Lower lobe of right lung (tissue), 2 donors: ENCODE measurements at regions not wholly inside any gene's neighbourhood (a gene's known extent, or its start where the extent isn't known, plus 50 kb on each side); places are given as distances from the start of the nearest gene placed in this dataset.

Experiments used
- ATAC-seq, 2 donors: fragments of 200-7000 bp; cut with Tn5 transposase; one replicate each; pipeline ENCODE4 v1.9.1; 2020 to 2022; ENCODE audit warnings: mild to moderate bottlenecking in 2 of 2, moderate library complexity in 2 of 2
- DNase-seq: peaks from one replicate; pipeline ENCODE4 v3.0.0-alpha.2; 2020
- H3K27ac ChIP-seq: fragments of 200-600 bp; one replicate; pipeline ENCODE4 v1.8.0; 2022
- H3K27me3 ChIP-seq: fragments of 200-600 bp; one replicate; pipeline ENCODE4 v1.8.0; 2022; ENCODE audit warnings: low read depth
- H3K36me3 ChIP-seq: fragments of 200-600 bp; one replicate; pipeline ENCODE4 v1.8.0; 2022; ENCODE audit warnings: mild to moderate bottlenecking
- H3K4me1 ChIP-seq: fragments of 200-600 bp; one replicate; pipeline ENCODE4 v1.8.0; 2022
- H3K4me3 ChIP-seq: fragments of 200-600 bp; one replicate; pipeline ENCODE4 v1.8.0; 2022; ENCODE audit warnings: mild to moderate bottlenecking
- H3K9me3 ChIP-seq: fragments of 200-600 bp; one replicate; pipeline ENCODE4 v1.8.0; 2022
- CTCF ChIP-seq: fragments of 200-600 bp; IDR thresholded peaks from one replicate; pipeline ENCODE4 v1.8.0; 2022; ENCODE audit warnings: antibody characterized with exemption, mild to moderate bottlenecking
- intact Hi-C: fragments of 100-400 bp; cut with DNase I; formaldehyde crosslinking; loops from one replicate; pipeline ENCODE4 v1.11.0; 2022
- donor health status: DM: no; HTN: yes; CAD: no; lungs with severe emphysema.

GRCh38 chr1:79082233-79082632 lies 75.7 kb upstream of the ADGRL4 start:
- no peaks in the 10 kb centered on the region for H3K36me3 ChIP-seq
- intact Hi-C loops: no loop called here
- H3K27ac ChIP-seq: no peak overlapping the region
- H3K4me1 ChIP-seq: no peaks in the 10 kb centered on the region
- no peaks in the 10 kb centered on the region for H3K27me3 ChIP-seq
- ATAC-seq (no peak), DNase-seq (no peak)
- H3K4me3 ChIP-seq: no peak overlapping the region
- TF ChIP-seq CTCF: no peak
- H3K9me3 ChIP-seq: no peaks in the 10 kb centered on the region

- Histone ChIP-seq H3K27me3 (no peaks in the 10 kb centered on the region), H3K36me3 (no peaks in the 10 kb centered on the region), H3K27ac (no peak overlapping the region), H3K9me3 (no peaks in the 10 kb centered on the region), H3K4me3 (no peak overlapping the region), H3K4me1 (no peaks in the 10 kb centered on the region)
- peak; percentile 62 to 70 for ATAC-seq
- no peak for TF ChIP-seq CTCF
- DNase-seq: no peak
- intact Hi-C loops: no loop called here
Measured at GRCh38 chr1:79079770-79080169, 73.2 kb upstream of the ADGRL4 start.

GRCh38 chr1:79074975-79075374 lies 68.4 kb upstream of the ADGRL4 start:
- TF ChIP-seq CTCF: no peak
- no peaks in the 10 kb centered on the region for H3K27me3 ChIP-seq
- intact Hi-C loops: no loop called here
- DNase-seq (no peak), ATAC-seq (no peak)
- H3K4me3 ChIP-seq: no peak overlapping the region
- H3K36me3 ChIP-seq: no peaks in the 10 kb centered on the region
- H3K27ac ChIP-seq: no peak overlapping the region
- H3K4me1 ChIP-seq: no peaks in the 10 kb centered on the region
- no peaks in the 10 kb centered on the region for H3K9me3 ChIP-seq

GRCh38 chr1:79069828-79070227 lies 63.3 kb upstream of the ADGRL4 start:
- TF ChIP-seq CTCF: no peak
- H3K36me3 ChIP-seq: no peaks in the 10 kb centered on the region
- no peaks in the 10 kb centered on the region for H3K27me3 ChIP-seq
- H3K4me1 ChIP-seq: no peaks in the 10 kb centered on the region
- H3K27ac ChIP-seq: no peak overlapping the region
- DNase-seq: no peak
- intact Hi-C loops: no loop called here
- H3K9me3 ChIP-seq: no peaks in the 10 kb centered on the region
- no peak for ATAC-seq
- no peak overlapping the region for H3K4me3 ChIP-seq

- no peaks in the 10 kb centered on the region for H3K27me3 ChIP-seq
- no peak for TF ChIP-seq CTCF
- DNase-seq (no peak), ATAC-seq (no peak)
- intact Hi-C loops: no loop called here
- H3K4me3 ChIP-seq: no peak overlapping the region
- no peak overlapping the region for H3K27ac ChIP-seq
- no peaks in the 10 kb centered on the region for H3K9me3 ChIP-seq
- no peaks in the 10 kb centered on the region for H3K36me3 ChIP-seq
- H3K4me1 ChIP-seq: no peaks in the 10 kb centered on the region
Measured at GRCh38 chr1:79059341-79059740, 52.8 kb upstream of the ADGRL4 start.
